Smooth muscle cell of the brain vasculature (primary cell): ENCODE measurements at regions not wholly inside any gene's neighbourhood (a gene's known extent, or its start where the extent isn't known, plus 50 kb on each side); places are given as distances from the start of the nearest gene placed in this dataset.

ENCODE experiments used
- DNase-seq: peaks from one replicate; pipeline ENCODE4 v3.0.0-alpha.2; 2012; ENCODE audit warnings: low read depth, low spot score

GRCh38 chr1:81330521-81330920, 470.2 kb upstream of the ADGRL2 start:
- no peak for DNase-seq

DNA sequence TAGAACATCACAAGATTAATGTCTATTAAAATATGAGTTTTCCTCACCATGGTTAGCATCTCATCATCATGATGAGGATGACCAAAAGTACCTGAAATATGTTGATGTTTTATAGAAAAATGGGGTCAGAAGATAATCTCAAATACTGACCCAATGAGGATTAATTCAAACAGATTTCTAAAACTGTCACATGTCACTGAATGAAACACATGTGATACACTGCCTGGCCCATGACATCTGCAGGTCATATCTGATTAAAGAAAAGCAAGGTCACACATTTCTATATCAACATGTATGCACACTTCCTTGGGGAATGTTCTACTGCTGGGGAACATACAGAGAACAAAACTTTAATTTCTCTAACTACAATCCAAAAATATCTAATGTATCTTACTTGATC, 470.6 kb upstream of the ADGRL2 start:
- DNase-seq: no peak

DNA sequence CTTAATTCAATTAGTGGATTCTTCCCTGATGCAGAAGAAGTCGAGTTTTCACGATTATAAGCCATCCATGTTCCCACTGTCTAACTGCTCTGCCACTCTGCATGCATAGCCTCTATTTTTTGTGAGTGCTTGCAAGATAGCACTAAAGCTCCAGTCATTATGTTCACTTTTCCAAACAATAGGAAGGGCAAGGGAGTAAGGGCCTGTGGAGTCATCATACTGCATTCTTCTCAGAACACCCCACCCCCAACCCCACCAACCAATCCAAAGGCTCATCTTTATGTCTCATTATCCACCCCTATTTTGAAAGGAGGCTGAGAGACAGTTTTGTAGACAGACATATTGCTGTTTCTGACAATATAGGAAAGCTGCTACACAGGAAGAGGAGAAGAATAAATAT, 471.7 kb upstream of the ADGRL2 start:
- no peak for DNase-seq

DNA sequence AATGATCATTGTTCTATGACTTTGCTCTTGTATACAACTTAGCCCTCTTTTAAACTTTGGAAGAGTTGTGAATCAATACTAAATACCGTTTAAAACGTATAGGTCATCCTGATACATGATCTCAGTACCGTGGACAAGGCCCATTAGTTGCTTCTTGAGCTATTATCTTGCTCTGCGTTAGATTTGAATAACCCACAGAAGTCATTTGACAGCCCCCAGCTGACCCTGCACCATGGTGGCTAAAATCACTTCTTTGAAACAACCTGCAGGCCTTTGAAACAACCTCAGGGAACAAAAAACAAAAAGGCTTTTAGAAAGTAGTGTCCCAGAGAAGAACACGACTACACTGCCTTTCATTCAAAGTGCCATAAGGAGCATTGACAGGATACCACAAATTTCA, 473.0 kb upstream of the ADGRL2 start:
- no peak for DNase-seq

- DNase-seq: no peak
These were observed 473.5 kb upstream of the ADGRL2 start for GRCh38 chr1:81327103-81327710.

DNA sequence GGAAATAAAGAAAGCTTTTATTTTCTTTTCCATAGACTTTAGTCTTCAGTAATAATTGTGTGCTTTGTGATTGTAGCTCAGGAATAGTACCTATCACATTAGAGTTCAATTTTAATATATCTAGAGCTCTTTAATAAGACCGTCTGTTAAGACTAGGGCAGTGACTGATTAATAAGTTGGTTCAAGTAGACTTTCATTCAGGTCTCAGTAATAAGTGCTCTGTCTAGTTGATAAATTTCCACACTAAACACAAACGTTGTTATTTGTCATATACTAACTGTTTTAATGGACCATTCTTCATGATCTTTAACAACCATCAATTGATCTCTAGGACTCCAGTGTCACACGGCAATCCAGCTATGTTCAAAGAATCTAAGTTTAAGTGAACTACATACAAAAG, 474.5 kb upstream of the ADGRL2 start:
- no peak for DNase-seq

- no peak for DNase-seq
These were observed 475.3 kb upstream of the ADGRL2 start for GRCh38 chr1:81325397-81325796.

GRCh38 chr1:81323862-81324261, 476.9 kb upstream of the ADGRL2 start:
- no peak for DNase-seq

DNA sequence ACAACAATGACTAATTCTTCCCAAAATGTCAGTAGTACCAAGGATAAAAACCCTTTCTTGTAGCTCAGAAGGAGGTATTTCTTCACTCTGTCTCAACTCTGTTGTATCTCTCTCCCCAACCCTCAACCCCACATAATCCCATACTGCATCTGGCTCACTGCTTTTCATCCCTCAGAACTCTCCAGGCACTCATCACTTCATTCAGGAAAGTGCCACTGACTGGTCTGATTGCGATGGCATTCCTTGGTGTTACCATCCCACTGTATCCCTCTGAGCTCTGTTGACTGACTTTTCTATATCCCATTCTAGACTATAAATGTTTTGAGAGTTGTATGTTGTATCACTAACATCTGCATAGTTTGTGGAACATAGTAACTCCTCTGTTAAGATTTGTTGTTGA, 483.5 kb upstream of the ADGRL2 start:
- DNase-seq: no peak

- DNase-seq: no peak
These were observed 486.1 kb upstream of the ADGRL2 start for GRCh38 chr1:81314513-81315233.

- DNase-seq: no peak
These were observed 487.4 kb upstream of the ADGRL2 start for GRCh38 chr1:81313289-81313688.

GRCh38 chr1:81312272-81312754, 488.4 kb upstream of the ADGRL2 start:
- DNase-seq: no peak

- no peak for DNase-seq
These were observed 490.5 kb upstream of the ADGRL2 start for GRCh38 chr1:81310250-81310649.

DNA sequence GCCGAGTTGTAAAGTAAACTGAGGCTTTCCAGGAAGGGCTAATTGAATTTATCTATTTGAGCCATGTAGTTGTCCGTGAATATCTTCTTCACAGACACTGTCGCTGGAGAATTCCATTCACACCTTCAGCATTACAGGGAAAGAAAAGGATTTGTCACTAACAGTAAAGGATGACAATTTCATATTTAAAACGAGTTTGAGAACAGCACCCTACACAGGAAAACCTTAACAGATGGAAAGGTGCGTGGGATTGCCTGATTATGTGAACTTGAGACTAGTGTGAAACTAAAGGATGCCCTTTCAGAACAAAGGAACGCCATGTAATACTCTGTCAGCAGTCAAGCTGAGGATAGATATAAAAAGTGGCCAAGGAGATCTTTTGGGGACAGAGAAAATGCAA, 492.5 kb upstream of the ADGRL2 start:
- DNase-seq: no peak

- DNase-seq: no peak
These were observed 492.9 kb upstream of the ADGRL2 start for GRCh38 chr1:81307786-81308185.

DNA sequence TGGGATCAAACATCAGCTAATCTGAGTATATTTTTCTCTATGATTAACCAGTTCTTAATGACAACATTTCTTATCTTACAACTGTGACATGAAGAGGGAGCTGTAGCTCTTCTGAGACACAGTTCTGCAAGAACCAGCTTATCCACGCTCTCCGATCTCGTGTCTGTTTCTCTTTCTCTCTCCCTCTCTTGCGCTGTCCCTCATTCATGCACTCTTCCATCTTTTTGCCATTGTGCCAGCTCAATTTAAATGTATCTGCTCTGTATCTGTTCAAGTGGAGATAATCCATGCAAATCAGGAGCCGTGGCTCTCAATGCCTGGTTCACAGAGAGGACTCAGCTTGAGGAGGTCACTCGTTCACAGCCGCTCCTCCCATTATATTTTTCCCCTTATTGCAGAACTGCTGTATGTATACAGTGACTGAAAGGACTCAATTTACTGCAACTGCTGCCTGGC, 494.7 kb upstream of the ADGRL2 start:
- peak; percentile 46 for DNase-seq

DNA sequence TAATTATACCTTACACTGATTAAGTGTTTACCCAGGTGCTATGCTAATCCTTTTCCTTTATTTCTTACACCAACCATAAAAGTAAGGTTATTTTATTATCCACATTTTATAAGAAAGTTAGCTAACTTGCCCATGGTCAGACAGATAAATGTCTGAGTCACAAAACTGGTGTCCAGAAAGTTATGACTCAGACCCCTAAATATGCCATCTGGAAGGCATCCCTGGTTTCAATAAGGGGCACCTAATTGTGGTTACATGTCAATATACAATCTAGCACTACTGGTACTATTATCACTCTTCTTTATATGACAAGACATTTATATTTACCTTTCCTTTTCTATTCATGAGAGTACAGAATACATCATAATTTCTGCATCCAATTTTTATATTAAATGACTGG, 496.5 kb upstream of the ADGRL2 start:
- DNase-seq: no peak

GRCh38 chr1:81299892-81300291, 500.8 kb upstream of the ADGRL2 start:
- no peak for DNase-seq

- no peak for DNase-seq
These were observed 502.5 kb upstream of the ADGRL2 start for GRCh38 chr1:81298266-81298665.

- no peak for DNase-seq
These were observed 504.1 kb upstream of the ADGRL2 start for GRCh38 chr1:81296601-81297000.

- DNase-seq: no peak
These were observed 510.4 kb upstream of the ADGRL2 start for GRCh38 chr1:81290326-81290725.

DNA sequence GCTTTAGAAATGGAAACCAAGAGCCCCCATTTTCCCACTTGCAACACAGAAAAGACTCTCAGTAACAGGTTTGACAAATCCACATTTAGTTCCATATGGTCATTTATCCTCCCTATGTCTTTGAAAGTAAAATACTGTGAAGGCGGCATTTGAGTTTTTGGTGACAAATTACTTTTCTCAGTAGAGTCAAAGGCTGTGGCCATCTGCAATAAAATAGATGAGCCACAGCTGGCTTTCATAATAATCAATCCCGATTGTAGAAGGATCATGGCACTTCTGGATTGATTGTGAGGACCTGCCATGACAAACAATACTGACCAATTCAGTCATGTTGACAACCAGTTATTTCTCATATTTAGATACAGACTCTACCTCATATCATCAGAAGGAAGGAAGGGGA, 512.0 kb upstream of the ADGRL2 start:
- no peak for DNase-seq

- DNase-seq: no peak
These were observed 513.2 kb upstream of the ADGRL2 start for GRCh38 chr1:81287411-81288080.
